CD4-positive, alpha-beta T cell treated with Interleukin-17A for 4 hours (primary cell): ENCODE measurements at regions not wholly inside any gene's neighbourhood (a gene's known extent, or its start where the extent isn't known, plus 50 kb on each side); places are given as distances from the start of the nearest gene placed in this dataset.

ENCODE experiments used
- DNase-seq: peaks from one replicate; pipeline ENCODE4 v3.0.0-alpha.2; 2020; ENCODE audit warnings: mixed read lengths

DNA sequence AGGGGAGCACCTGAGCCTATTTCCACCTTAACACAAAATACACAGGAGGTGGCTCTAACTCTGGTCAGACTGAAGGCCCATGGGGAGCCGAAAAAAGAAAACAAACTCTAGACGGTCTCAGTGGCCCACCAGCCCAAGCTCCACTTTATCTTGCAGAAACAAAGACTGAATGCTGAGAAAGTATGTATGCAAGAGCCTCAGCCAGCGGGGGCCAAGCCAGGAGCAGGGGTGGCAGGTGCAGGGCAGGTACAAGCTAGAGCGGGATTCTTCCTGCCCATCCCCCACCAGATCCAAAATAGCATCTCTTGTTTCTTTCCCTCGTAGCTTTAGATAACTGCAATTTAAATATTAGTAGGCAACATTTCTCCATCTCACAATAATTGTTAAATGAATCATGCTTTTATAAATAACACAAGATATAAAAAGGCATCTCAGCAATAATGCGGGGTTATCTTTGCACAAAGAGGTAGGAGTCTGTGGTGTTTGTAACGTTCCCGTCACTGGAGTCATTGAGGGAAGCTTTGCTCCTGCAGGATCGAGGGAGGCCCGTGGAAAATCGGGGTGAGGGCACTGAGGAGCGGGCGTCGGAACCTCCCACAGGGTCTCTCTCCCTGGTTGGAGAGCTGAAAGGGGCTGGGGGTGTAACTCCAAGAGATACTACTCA is 418.0 kb downstream of the SHANK2 start:
- DNase-seq: no peak

DNA sequence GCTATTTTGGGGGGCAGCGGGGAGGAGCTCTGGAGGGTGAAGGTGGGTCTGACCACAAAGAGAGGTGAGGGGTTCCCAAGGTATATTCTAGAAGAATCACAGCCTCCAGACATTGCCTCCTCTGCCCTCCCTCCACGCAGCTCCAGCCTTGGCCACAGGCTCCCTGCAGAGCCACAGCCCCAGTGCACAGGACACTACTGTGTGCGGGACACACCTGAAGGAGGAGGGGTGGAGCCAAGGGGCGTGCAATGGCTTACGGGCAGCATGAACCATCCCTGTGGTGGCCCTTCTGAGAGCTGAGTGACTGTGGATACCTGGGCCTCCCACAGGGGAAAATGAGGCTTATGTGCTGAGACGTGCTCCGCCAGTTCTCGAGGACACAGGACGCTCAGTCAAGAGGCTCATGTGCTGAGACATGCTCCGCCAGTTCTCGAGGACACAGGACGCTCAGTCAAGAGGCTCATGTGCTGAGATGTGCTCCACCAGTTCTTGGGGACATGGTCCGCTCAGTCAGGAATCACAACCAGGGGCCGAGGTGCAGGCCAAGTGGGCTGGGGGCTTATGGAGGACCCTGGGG is 417.3 kb downstream of the SHANK2 start:
- no peak for DNase-seq

DNA sequence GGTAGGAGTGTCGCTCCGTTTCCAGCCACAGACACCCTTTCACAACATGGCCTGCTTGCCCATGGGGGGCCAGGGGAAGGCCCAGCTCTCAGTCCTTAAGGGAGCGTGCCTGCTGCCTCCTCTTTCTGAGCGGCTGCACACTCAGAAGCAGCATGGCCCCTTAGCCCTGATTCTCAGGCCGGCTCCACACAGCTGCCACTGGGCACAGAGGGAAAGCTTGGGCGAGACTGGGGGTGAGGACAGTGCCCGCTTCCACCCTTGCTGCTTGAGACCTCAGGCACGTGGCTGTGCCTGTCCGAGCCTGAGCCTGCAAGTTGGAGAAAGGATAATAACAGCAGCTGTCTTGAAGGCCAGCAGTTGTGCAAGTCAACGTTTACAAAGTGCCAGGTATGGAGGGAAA is 416.3 kb downstream of the SHANK2 start:
- DNase-seq: no peak

DNA sequence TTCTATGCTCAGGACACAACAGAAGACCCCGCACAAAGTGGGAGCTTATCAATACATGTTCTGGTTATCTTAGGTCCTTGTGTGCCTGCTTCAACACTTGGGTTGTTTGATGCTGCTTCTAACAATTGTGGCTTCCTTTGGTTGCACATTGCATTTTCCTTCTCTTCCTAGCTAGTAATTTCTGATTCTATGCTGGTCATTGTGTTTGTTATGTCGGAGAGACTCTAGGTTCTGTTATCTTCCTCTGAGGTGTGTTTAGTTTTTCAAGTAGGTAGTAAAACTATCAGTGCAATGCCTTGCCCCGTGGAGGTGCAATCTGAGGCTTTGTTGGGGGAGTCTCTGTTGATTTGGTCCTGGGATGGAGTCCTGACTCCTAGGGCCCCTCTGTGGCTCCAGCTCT is 414.2 kb downstream of the SHANK2 start:
- DNase-seq: no peak

DNA sequence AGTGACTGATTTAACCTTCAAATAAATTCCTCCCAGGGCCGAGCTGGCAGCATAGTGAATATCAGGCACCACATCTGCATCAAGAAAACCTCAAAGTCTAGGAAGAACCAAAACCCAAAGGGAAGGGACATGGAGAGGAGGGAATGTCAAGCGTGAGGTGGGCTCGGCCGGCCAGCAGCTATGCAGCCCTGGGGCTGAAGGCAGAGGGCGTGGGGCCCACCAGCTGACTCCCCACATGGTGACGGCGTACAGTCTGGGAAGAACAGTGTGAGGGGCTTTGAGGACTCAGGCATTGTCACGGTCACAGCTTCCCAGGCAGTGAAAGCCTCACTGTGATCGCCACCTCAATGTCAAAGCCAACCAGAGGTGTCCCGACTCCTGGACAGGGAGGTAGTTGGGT is 412.5 kb downstream of the SHANK2 start:
- no peak for DNase-seq

DNA sequence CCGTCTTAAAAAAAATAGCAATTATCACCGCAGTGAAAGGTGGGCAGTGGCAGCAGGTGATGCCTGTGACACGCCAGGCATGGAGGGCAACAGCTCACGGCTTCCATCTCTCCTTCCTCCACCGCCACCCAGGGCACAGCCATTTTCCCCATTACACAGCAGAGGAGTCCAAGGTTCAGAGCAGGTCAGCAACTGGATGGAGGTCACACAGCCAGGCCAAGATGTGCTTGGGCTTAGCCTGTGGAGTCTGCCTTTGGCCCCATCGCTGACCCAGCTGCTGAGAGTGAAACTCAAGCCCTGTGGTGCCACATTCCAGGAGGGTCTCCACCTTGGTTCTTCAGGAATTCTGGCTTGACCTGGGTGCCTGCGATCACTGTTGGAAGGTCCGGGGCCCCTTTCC is 411.1 kb downstream of the SHANK2 start:
- DNase-seq: no peak

DNA sequence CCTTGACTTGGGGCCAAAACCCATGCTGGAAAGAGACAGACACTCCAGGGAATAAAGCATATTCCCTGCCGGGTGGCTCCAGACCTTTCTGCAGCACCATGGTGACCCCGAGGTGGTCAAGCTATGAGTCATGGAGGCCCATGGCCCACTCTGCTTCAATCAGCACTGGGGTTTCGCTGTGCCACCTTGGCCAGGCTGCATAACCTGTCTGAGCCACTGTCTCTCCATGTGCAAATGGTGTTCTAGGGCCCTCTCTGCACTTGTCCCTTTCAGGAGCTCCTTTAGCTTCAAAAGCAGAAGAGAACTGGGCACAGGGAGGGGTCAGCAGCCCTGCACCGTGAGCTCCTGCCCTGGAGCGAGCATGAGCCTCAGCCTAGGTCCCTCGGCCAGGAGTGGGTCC is 410.1 kb downstream of the SHANK2 start:
- no peak for DNase-seq

DNA sequence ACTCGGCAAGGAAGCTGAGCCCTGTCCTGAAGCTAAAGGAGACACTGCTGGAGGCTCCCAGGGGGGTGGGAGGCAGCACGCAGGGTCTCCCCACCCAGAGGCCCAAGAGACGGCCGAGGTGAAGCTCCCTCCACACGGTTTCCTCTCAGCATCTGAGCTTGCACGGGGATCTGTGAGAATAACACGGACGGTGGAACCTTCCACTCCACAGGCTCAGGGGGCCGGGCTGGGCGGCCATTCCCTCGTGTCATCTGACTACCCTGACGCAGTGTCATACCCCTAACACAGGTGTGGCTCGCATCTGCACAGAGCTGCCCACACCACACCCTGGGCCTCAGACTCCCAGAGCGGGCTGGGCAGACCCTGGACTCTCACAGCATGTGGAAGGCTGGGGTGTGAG is 409.7 kb downstream of the SHANK2 start:
- DNase-seq: no peak

DNA sequence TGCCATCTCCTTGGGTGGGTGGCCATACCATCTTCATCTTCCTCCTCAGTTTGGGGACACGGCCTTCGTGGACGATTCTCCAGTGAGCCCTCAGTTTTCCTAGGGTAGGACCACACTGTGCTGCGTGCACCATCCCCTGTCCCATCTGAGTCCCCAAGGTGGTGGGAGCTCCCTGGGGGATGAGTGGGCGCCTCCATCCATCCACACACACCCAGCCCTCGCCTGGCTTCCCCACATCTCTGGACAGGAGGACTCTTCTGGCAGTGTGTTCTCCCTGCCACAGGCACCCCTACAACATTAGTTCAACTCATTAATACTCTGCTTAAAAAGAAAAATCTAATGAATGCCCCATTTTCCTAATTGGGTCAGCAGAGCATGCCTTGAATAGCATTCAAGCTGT is 408.5 kb downstream of the SHANK2 start:
- no peak for DNase-seq

DNA sequence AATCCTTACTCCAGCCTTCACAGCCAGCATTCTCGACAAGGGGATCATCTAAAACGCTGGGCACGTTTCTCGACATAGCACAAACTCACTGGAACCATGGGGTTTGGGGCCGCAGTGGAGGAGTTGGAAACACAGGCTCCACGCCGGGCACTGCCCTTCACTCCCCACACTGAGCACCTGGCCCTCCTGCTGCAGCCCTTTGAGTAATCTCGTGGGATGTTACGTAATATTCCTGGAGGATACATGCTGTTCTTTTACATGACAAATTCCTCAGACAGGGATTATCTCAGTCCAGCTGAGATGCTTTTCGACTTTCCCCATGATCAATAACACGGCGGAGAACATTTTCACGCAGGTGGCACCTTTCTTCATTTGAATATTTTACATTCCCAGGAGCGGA is 408.0 kb downstream of the SHANK2 start:
- DNase-seq: no peak

DNA sequence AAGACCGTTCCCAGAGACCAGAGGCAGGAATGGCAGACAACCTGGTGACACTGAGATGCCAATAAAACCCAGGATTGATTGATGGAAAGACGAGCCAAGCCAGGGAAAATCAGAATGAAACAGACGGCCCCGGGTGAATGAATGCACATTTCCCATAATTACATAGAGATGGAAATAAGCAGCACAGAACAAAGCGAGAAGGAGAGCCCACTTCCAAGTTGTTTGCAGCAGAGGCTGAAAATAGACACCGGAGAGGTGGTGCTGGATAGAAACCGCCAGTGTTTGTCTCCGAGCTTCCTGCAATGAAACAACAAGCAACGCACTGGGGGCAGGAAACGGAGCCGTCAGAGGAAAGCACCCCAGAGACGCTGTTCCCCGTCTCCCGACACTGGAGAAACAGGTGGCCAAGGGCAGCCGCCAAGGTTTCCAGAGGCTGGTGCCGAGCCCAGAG is 406.8 kb downstream of the SHANK2 start:
- no peak for DNase-seq

DNA sequence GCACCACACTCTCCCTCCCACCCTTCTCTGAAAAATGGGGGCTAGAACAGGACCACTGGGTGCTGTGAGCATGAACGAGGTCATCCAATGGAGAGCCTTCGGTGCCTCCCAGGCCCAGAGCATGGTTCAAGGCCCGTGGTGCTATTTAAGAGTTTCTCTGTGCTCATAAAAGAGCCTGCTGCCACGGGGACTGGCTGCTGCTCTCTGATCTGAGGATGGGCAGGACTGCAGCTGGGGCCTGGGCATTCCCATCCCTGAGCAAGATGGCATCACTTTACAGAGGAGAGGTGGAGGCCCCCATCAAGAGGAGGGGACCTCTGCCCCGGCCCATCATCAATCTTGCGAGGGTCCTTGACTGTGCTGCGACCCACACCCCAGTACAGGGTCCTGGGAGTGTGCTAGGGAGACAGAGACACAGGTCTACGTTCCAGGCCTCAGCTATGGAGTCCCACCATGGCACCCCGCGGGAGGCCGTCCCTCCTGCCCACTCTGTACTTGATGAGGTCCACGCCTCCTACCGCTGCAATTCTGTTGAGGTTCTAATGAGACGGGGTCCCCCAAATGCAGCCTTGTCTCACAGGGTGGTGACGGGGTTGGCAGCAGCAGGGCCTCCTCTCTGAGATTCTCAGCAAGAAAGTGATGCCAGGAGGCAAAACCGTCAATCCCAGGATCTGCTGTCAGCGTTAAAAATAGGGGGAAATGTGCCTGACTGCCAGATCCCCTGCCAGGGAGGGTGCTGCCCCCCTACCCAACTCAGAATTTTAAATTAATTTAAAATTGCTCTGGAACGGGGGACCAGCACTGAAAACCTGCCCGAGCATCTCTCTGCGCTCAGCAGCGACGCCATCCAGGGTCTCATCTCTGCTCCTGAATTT is 405.4 kb downstream of the SHANK2 start:
- no peak for DNase-seq

DNA sequence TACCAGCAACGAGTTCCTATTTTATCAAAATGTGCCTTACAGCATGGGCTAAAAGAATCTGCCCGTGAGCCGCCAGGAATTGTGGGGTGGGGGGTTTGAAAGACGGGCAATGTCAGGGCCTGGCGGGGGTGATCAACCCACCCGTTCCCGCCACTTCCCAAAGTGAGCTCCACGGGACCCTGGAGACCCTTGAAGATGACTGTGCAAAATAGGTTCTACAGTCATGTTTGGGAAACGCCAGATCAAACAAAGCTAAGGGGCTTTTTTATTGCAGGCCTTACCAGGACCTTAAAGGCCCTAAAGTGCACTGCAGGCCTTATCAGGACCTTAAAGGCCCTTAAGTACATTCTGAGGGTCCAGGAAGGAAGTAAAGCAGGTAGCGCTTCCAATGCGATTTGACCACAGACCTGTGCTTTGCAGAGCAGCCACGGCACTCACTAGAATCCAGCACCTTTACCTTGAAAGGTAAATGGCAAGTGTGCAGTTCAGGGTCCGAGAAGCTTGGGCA is 404.1 kb downstream of the SHANK2 start:
- no peak for DNase-seq

DNA sequence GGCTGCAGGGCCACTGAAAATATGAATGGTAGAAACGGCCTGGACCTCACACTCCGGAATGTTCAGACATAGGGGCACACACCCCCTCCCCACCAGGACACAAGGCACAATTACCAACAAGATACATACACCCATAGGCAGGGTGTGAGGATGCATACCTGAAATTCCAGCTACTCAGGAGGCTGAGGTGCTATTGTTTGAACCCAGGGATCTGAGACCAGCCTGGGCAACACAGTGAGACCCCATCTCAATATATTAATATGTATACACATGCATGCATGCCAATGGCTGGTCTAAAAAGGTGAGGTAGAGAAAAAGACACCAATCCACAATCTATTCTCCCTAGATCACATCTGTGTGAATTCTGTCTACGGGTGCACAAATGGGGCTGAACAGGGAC is 403.3 kb downstream of the SHANK2 start:
- no peak for DNase-seq

DNA sequence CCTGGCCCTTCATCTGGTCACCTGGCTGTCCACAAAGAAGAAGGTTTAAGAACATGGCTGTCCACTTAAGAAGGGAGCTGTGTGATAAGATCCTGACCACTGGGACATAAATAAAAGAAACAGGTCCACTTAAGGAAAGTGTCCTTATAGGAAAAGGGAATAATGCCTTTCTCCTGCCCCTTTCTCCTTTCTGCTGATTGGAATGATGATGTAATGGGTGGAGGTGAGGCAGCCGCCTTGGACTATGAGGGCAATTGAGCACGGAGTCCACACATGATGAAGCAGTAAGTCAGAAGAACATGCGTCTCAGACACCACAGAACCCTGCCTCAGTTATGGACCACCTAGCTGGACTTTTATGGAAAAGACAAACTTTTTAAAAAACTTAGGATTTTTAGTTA is 401.1 kb downstream of the SHANK2 start:
- DNase-seq: no peak

DNA sequence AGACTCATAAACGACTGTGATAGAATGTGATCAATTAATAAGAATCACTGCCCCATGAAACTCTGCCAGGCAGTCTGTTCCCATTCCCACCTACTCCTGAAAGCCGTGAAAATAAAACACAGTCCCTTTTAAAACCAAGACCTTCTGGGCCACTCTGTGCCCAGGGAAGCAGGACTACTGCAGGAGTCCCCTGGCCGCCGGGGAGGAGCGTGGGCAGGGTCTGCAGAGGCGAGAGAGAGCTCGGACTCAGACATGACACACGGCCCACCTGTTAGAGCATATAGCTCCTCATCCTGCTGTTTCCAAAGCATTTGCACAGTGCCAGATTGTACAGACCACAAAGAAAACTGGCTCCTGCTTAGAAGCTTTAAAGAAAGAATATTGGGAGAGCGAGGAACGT is 400.5 kb downstream of the SHANK2 start:
- no peak for DNase-seq

DNA sequence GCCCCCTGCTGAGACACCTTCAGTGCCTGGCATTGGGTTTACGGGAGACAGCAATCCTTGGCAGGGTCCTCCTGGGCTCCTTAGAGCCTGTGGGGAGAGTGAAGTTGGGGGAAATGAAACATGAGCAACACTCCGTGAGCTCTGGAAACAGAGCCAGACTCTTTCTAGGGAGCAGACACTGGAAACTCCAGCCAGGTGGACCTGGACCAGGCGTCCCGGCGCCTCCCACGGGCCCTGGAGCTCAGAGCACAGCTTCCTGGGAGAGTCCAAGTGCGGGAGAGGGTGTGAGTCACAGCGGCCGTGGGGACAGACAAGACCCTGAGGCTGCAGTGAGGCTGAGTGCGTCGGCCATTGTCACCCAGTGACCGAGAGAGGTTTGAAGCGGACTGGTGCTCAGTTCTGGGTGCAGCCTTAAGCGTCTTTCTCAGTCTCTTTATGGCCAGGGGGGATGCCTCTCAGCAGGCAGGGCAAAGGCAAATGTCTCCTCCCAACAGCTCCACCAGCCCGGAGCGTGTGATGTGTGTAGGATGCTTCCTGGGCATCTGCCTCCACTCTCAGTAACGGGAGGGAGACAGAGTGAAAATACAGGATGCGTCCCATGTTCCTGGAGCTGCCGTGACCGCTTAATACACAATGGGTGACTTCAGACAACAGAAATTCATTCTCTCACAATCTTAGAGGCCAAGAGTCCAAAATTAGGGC is 399.2 kb downstream of the SHANK2 start:
- DNase-seq: no peak

DNA sequence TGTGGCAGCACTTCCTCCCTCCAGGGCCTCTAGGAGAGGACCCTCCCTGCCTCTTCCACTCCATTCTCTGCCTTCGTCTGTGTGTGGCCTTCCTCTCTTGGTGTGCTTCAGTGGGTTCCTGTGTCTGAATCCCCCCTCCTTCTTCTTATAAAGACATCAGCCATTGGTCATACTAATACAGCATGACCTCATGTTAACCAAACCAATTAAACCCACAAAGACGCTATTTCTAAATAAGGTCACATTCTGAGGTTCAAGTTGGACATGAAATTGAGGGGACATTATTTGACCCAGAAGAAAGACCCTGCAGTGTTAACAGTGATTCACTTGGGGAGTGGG is 398.6 kb downstream of the SHANK2 start:
- no peak for DNase-seq

DNA sequence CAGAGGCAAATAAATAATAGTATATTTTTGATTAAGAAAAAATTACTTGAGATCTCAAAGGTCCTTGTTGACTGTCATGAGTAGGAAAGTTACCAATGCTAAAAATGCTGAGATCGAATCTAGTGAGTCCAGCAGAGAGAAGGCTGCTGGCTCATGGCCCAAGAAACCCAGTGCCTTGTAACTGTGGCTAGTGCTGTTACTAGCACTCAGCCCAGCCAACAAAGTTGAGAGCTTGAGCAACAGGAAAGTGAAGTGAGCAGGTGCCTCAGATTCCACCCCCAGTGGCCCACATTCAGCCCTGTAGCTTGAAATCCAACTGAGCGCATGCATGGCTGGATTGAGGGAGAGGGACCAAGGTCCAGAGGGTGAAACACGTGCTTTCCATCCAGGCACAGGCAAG is 398.2 kb downstream of the SHANK2 start:
- no peak for DNase-seq

DNA sequence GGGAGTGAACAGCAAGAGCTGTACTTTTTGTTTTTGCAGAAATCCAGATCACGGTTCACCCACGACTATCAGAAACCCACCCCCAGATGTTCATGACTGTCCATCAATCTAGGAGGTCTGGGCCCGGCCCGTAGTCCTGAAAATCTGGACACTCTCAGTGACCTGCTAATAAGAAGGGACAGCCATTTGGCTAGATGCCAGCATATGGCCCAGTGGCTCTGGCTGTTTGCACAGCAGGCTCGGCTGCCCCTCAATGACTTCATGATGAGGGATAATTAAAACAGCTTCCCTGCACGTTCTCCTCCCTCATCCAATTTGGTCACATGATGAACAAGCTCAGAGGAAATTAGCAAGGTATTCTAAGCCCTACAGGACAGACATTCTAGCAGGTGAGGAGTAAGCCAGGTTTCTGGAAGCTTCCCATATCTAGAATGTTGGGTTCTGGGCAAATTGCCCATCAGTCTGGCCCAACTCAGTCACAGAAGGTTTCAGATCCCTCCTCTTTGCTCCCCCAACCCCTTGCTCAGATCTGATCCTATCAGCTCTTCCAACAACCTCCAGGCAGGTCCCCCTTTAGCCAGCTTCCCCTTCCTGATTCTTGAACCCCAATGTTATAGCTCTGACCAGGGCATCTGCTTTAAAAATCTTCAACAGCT is 397.3 kb downstream of the SHANK2 start:
- DNase-seq: no peak

DNA sequence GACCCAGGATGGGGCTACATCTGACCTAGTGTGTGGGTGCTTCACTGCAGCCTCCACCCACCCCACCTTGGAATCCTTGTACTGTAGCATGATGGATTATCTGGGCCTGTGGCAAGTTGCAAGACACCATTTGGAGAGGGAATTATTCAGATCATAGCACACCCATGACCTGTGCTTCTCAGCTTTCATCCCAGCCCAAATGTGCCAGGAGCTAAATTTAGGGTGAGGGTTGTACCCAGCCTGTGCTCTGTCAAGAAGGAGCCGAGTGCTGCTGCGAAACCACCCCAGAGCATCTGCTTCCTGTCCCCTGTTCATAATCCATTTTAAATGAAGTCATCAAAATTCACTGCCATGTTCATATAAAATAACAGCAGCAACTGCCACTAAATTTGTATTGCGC is 394.5 kb downstream of the SHANK2 start:
- no peak for DNase-seq

DNA sequence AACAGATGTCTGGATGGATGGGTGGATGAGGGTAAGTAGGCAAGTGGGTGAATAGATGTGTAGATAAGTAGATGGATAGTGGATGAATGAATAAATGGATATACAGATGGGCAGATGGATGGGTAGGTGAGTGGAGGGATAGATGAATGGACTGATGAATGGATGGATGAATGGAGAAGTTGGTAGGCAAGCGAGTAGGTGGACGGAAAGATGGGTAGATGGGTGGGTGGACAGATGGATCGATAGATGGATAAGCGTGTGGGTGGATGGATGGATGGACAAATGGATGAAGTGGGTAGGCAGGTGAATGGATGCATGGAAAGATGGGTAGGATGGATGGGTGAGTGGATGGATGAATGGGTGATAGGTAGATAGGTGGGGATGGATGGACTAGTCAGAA is 393.2 kb downstream of the SHANK2 start:
- DNase-seq: no peak

DNA sequence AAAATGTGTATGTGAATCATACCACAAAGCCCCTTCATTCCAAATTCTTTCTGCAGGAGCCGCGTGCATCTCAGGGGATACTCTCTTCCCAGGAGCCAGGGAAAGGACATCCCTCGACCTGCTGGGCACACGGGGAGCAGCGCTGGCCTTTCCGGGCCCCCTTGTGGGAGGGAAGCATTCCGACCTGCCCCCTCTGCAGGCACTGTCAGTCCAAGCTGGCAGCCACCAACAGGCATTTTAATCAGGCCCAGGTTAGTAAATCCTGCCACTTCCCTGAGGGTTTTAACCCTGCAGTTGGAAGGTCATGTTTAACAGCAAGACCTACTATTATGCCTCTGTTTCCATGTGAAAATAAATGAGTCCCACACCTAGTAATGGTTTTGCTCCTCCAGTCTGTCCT is 391.5 kb downstream of the SHANK2 start:
- no peak for DNase-seq
